K562 (cell line): ENCODE measurements at regions not wholly inside any gene's neighbourhood (a gene's known extent, or its start where the extent isn't known, plus 50 kb on each side); places are given as distances from the start of the nearest gene placed in this dataset.

Experiments used
- DDX20 ChIP-seq: fragments of 450-650 bp; IDR thresholded peaks from 2 replicates; pipeline ENCODE4 v1.6.1; 2016; ENCODE audit warnings: missing genetic modification characterization, low read depth, mild to moderate bottlenecking, missing compliant biosample characterization, moderate library complexity
- ESRRB ChIP-seq: fragments of 250-450 bp; sonication (Bioruptor Pico); IDR thresholded peaks from 2 replicates; pipeline ENCODE4 v1.5.0; 2020; ENCODE audit warnings: mild to moderate bottlenecking, moderate library complexity, borderline replicate concordance
- ETV1 ChIP-seq: fragments of 450-650 bp; conservative IDR thresholded peaks from 2 replicates; pipeline ENCODE4 v1.6.1; 2016; ENCODE audit warnings: missing genetic modification characterization, control low read depth, low read depth, missing compliant biosample characterization
- FOXM1 ChIP-seq, 2 experiments: fragments of 450-650 bp in 1 of 2; sonication (generic) in 1 of 2; formaldehyde crosslinking in 1 of 2; IDR thresholded peaks; 2 replicates each; pipeline versions ENCODE4 v1.6.1 to v1.9.0; 2017 to 2022; ENCODE audit warnings: low read depth in 2 of 2, mild to moderate bottlenecking in 2 of 2, missing genetic modification reagents in 1 of 2, moderate library complexity in 1 of 2
- NCOA1 ChIP-seq: fragments of 450-650 bp; IDR thresholded peaks from 2 replicates; pipeline ENCODE4 v1.6.1; 2016; ENCODE audit warnings: low read depth
- NCOA4 ChIP-seq: fragments of 450-650 bp; IDR thresholded peaks from 2 replicates; pipeline ENCODE4 v1.6.1; 2018; ENCODE audit warnings: mild to moderate bottlenecking; ENCODE audit not compliant: partially characterized antibody
- PHF8 ChIP-seq: fragments of 200-600 bp; sonication (generic); IDR thresholded peaks from 2 replicates; pipeline ENCODE4 v1.6.1; 2012; ENCODE audit warnings: mixed run types, mild to moderate bottlenecking, inconsistent platforms, low read length, moderate library complexity, borderline replicate concordance
- POLR2G ChIP-seq: fragments of 200-400 bp; formaldehyde crosslinking; IDR thresholded peaks from 2 replicates; pipeline ENCODE4 v1.6.1; 2017; ENCODE audit warnings: low read depth, mild to moderate bottlenecking, antibody characterized with exemption, low read length, moderate library complexity
- SIRT6 ChIP-seq: IDR thresholded peaks from one replicate; pipeline ENCODE4 v1.6.1; 2012; ENCODE audit warnings: low read depth, mild to moderate bottlenecking, control low read depth, inconsistent platforms, low read length, moderate library complexity
- SIX5 ChIP-seq, 2 experiments: IDR thresholded peaks; 2 replicates each; pipeline ENCODE4 v1.6.1; 2011; ENCODE audit warnings: low read length in 2 of 2, borderline replicate concordance in 1 of 2, low read depth in 1 of 2, mild to moderate bottlenecking in 1 of 2, moderate library complexity in 1 of 2; ENCODE audit not compliant: insufficient read depth in 1 of 2
- SMARCA4 ChIP-seq: fragments of 450-650 bp; IDR thresholded peaks from 2 replicates; pipeline ENCODE4 v1.6.1; 2016
- TCFL5 ChIP-seq: fragments of 250-450 bp; sonication (Bioruptor Pico); conservative IDR thresholded peaks from 2 replicates; pipeline ENCODE4 v1.6.1; 2021; ENCODE audit warnings: mild to moderate bottlenecking, moderate library complexity, matching md5 sums
- TSC22D4 ChIP-seq: fragments of 450-650 bp; IDR thresholded peaks from 2 replicates; pipeline ENCODE4 v1.6.1; 2016; ENCODE audit warnings: missing genetic modification characterization, missing biosample characterization, control low read depth
- ZC3H11A ChIP-seq: IDR thresholded peaks from 2 replicates; pipeline ENCODE4 v1.6.1; 2012; ENCODE audit warnings: low read depth, low read length, improper control_type of control experiment
- ZNF133 ChIP-seq: fragments of 250-450 bp; sonication (Bioruptor Pico); IDR thresholded peaks from 2 replicates; pipeline ENCODE4 v1.4.0; 2020; ENCODE audit warnings: mild to moderate bottlenecking
- ZNF274 ChIP-seq: IDR thresholded peaks from 2 replicates; pipeline ENCODE4 v1.6.1; 2011; ENCODE audit warnings: low read depth, mild to moderate bottlenecking, low read length, moderate library complexity, borderline replicate concordance
- ZNF316 ChIP-seq: fragments of 450-650 bp; IDR thresholded peaks from 2 replicates; pipeline ENCODE4 v1.6.1; 2016
- ZNF561 ChIP-seq: fragments of 450-650 bp; formaldehyde crosslinking; conservative IDR thresholded peaks from 2 replicates; pipeline ENCODE4 v1.4.0; 2020; ENCODE audit warnings: mild to moderate bottlenecking, moderate library complexity
- ZNF584 ChIP-seq: fragments of 200-800 bp; sonication (Bioruptor generic); IDR thresholded peaks from 2 replicates; pipeline ENCODE4 v1.6.1; 2016; ENCODE audit warnings: low read depth, mild to moderate bottlenecking, missing genetic modification characterization, missing compliant biosample characterization
- ZNF766 ChIP-seq: fragments of 200-800 bp; sonication (Bioruptor generic); conservative IDR thresholded peaks from 2 replicates; pipeline ENCODE4 v1.6.1; 2016; ENCODE audit warnings: missing genetic modification characterization, missing compliant biosample characterization
- TF ChIP-seq, protein P1 (sequence below): sonication (generic); formaldehyde crosslinking; IDR thresholded peaks from 2 replicates; pipeline ENCODE4 v1.8.1; 2023; ENCODE audit warnings: missing genetic modification reagents, mild to moderate bottlenecking, borderline replicate concordance
- TF ChIP-seq, protein P2 (sequence below), 3 experiments: fragments of 200-800 bp in 1 of 3; sonication (Bioruptor generic) in 1 of 3; sonication (generic) in 1 of 3; formaldehyde crosslinking in 1 of 3; IDR thresholded peaks; 2 replicates each; pipeline versions ENCODE4 v1.6.1 to v1.8.0; 2016 to 2022; ENCODE audit warnings: mild to moderate bottlenecking in 2 of 3, missing compliant biosample characterization in 2 of 3, missing genetic modification characterization in 2 of 3, missing genetic modification reagents in 1 of 3

DNA sequence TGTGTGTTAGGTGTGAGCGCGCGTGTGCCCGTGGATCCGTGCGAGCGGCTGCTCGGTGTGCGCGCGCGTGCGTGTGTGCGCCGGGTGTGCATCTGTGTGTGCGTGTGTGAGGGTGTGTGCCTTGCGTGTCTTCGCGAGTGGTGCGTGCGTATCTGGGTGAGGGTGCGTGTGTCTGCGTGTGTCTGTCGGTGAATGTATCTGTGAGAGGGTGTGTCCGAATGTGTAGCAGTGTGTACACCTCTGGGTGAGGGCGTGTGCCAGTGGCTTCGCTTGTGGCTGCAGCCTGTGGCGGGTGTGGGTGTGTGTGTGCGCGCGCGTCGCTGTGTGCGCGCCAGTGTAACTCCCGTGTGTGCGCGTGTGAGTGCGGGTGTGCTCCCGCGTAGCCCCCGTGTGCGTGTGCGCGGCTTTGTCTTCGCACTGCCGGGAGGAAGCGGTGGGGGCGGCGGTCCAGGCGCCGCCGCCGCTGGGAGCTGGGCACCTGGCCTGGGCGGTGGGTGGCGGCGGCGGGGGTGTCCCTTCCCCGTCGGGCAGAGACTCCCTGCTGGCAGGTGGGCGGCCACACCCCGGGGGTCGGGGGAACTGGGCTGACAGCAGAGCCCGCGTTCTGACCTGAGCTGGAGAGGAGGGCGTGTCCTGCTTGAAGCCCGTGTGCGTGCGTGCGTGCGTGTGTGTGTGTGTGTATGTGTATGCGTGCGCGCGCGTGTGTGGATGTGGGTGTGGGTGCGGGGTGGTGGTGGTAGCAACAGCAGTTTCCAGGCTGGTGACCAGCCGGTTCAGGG lies 61.3 kb upstream of the EPB41L1 start (continued):
- TF ChIP-seq SIX5 (IDR thresholded peaks at IDR 0.05; ENCODE audit: borderline replicate concordance in 1 of 2, insufficient read depth in 1 of 2, low read depth in 1 of 2, low read length in 2 of 2) (no peak), TCFL5 (CRISPR knock-in tag) (no peak), ETV1 (no peak), ZNF561 (CRISPR knock-in tag) (no peak), NCOA1 (no peak), ZNF274 (no peak), SMARCA4 (no peak), PHF8 (peak; percentile 3; the same call in 1 of the 2 replicates), DDX20 (tag) (no peak), SIRT6 (no peak), ZNF133 (no peak), FOXM1 (IDR thresholded peaks at IDR 0.05; ENCODE audit: low read depth) (no peak), FOXM1 (CRISPR knock-in tag; IDR thresholded peaks at IDR 0.05; ENCODE audit: low read depth) (no peak), POLR2G (no peak), ZNF316 (no peak), TSC22D4 (no peak), ESRRB (no peak), ZNF766 (CRISPR knock-in tag) (peak; percentile 88), NCOA4 (no peak), ZNF584 (CRISPR knock-in tag) (peak; percentile 85; the same call in 1 of the 2 replicates), ZC3H11A (no peak)
- TF ChIP-seq, protein P1, sequence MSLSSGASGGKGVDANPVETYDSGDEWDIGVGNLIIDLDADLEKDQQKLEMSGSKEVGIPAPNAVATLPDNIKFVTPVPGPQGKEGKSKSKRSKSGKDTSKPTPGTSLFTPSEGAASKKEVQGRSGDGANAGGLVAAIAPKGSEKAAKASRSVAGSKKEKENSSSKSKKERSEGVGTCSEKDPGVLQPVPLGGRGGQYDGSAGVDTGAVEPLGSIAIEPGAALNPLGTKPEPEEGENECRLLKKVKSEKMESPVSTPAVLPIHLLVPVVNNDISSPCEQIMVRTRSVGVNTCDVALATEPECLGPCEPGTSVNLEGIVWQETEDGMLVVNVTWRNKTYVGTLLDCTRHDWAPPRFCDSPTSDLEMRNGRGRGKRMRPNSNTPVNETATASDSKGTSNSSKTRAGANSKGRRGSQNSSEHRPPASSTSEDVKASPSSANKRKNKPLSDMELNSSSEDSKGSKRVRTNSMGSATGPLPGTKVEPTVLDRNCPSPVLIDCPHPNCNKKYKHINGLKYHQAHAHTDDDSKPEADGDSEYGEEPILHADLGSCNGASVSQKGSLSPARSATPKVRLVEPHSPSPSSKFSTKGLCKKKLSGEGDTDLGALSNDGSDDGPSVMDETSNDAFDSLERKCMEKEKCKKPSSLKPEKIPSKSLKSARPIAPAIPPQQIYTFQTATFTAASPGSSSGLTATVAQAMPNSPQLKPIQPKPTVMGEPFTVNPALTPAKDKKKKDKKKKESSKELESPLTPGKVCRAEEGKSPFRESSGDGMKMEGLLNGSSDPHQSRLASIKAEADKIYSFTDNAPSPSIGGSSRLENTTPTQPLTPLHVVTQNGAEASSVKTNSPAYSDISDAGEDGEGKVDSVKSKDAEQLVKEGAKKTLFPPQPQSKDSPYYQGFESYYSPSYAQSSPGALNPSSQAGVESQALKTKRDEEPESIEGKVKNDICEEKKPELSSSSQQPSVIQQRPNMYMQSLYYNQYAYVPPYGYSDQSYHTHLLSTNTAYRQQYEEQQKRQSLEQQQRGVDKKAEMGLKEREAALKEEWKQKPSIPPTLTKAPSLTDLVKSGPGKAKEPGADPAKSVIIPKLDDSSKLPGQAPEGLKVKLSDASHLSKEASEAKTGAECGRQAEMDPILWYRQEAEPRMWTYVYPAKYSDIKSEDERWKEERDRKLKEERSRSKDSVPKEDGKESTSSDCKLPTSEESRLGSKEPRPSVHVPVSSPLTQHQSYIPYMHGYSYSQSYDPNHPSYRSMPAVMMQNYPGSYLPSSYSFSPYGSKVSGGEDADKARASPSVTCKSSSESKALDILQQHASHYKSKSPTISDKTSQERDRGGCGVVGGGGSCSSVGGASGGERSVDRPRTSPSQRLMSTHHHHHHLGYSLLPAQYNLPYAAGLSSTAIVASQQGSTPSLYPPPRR, result no peak
- TF ChIP-seq, protein P2, sequence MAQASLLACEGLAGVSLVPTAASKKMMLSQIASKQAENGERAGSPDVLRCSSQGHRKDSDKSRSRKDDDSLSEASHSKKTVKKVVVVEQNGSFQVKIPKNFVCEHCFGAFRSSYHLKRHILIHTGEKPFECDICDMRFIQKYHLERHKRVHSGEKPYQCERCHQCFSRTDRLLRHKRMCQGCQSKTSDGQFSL (CRISPR knock-in tag; IDR thresholded peaks at IDR 0.05), result no peak
- TF ChIP-seq, protein P2 (tag; IDR thresholded peaks at IDR 0.05), result no peak
